Motor neuron (in vitro differentiated cells): ENCODE measurements at regions not wholly inside any gene's neighbourhood (a gene's known extent, or its start where the extent isn't known, plus 50 kb on each side); places are given as distances from the start of the nearest gene placed in this dataset.
A peak's percentile ranks its signal among the peaks of the same experiment; 100 is the strongest.
"Not testable (repeated sequence)": the region's sequence is repeated elsewhere in the genome, so short reads cannot be mapped to it uniquely, and the experiment has no call there.

Source experiments
- ATAC-seq, 8 experiments: fragments of 200-7000 bp; cut with Tn5 transposase; replicated peaks in 6 of 8; 2 replicates each; pipeline ENCODE4 v1.8.0; 2021; ENCODE audit warnings: mild to moderate bottlenecking in 8 of 8, moderate library complexity in 8 of 8
- H3K27ac ChIP-seq, 2 donors: fragments of 250-450 bp; sonication (Bioruptor Pico); 2 replicates each; pipeline ENCODE4 v1.9.0; 2021; ENCODE audit warnings: antibody characterized with exemption in 2 of 2, mild to moderate bottlenecking in 2 of 2, moderate library complexity in 1 of 2
- H3K4me1 ChIP-seq, 2 donors: fragments of 250-450 bp; sonication (Bioruptor Pico); replicated peaks in 1 of 2; 2 replicates each; pipeline ENCODE4 v1.6.1; 2021; ENCODE audit warnings: antibody characterized with exemption in 2 of 2, mild to moderate bottlenecking in 2 of 2, moderate library complexity in 1 of 2
- H3K4me3 ChIP-seq, 5 donors: fragments of 250-450 bp; sonication (Bioruptor Pico); 2 replicates each; pipeline ENCODE4 v1.9.0; 2021; ENCODE audit warnings: antibody characterized with exemption in 5 of 5, mild to moderate bottlenecking in 5 of 5, moderate library complexity in 4 of 5
- WGBS, 10 experiments: fragments of 450-650 bp; shearing (Covaris generic); methylation state at CpG; one replicate each; pipeline ENCODE4 v1.0.0; 2022; 5-methylcytosine and 5-hydroxymethylcytosine counted together
- in situ Hi-C, 9 experiments: fragments of 400-800 bp; cut with MboI; loops; one replicate each; pipeline ENCODE4 v1.15.0; 2021; ENCODE audit warnings: low sequenced_read_pairs in 9 of 9, low pct_unique_long_range_greater_than_20kb in 2 of 9; ENCODE audit not compliant: unreplicated experiment in 9 of 9

GRCh38 chr2:51268191-51268590, 236.3 kb upstream of the NRXN1 start:
- ATAC-seq: peak in 3 of 8 experiments; percentile 21 to 68 (median 25)
- H3K27ac ChIP-seq: no peak overlapping the region
- WGBS, 10 experiments: 0 to 45% (median 20%) methylated on average over 1 of the region's 1 CpG; no CpG with 5 or more reads in 6 of the 10 experiments
- H3K4me3 ChIP-seq: no peak overlapping the region
- no peaks in the 10 kb centered on the region for H3K4me1 ChIP-seq
- in situ Hi-C loops: no loop called here

- H3K4me1 ChIP-seq: no peaks in the 10 kb centered on the region
- WGBS, 10 experiments: 0 to 100% (median 62%) methylated on average over 1 to 2 of the region's 2 CpGs; no CpG with 5 or more reads in 2 of the 10 experiments
- no peak for ATAC-seq
- in situ Hi-C loops: no loop called here
- H3K27ac ChIP-seq: no peak overlapping the region
- no peak overlapping the region for H3K4me3 ChIP-seq
Observed at GRCh38 chr2:51265539-51265938, 233.6 kb upstream of the NRXN1 start.

DNA sequence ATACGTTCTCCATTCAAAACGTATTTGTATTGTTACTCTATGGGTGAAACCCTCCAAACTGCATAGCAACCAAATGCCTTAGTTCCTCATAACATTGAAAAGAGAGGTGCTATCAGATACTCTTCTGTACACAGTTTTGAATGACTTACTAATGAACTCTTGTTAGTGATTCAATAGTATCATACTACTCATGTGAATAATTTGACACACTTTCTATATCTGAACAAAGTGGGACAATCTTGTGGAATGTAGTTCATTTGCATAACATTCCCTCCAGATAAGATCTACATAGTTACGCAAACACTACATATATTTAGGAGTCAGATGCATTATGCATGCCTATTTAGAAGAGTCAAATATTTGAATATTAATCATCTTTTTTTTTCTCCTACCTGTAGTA, 232.0 kb upstream of the NRXN1 start:
- H3K27ac ChIP-seq: no peak overlapping the region
- peak in 3 of 8 experiments; percentile 26 to 88 (median 27) for ATAC-seq
- H3K4me3 ChIP-seq: no peak overlapping the region
- H3K4me1 ChIP-seq: peaks cover 0 to 2% of the 10 kb centered on the region in 2 donors
- in situ Hi-C loops: no loop called here
- WGBS, 10 experiments: 33 to 100% (median 63%) methylated on average over 1 to 3 of the region's 3 CpGs

DNA sequence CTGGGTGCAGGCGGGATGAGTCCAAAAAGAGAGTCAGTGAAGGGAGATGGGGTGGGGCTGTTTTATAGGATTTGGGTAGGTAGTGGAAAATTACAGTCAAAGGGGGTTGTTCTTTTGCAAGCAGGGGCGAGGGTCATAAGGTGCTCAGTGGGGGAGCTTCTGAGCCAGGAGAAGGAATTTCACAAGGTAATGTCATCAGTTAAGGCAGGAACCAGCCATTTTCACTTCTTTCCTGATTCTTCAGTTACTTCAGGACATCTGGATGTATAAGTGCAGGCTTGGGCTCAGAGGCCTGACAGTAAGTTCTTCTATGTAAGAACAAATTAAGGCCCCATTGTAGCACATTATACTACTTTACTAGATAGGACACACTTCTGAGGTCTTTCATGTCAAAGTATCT, 231.2 kb upstream of the NRXN1 start:
- WGBS, 10 experiments: 0 to 100% (median 86%) methylated on average over 1 to 2 of the region's 2 CpGs; no CpG with 5 or more reads in 5 of the 10 experiments
- in situ Hi-C loops, H3K27ac ChIP-seq, ATAC-seq, H3K4me3 ChIP-seq, H3K4me1 ChIP-seq: not testable (repeated sequence)

- no peak for ATAC-seq
- Histone ChIP-seq H3K27ac (no peak overlapping the region), H3K4me3 (no peak overlapping the region), H3K4me1 (peaks cover 0 to 2% of the 10 kb centered on the region in 2 donors)
- in situ Hi-C loops: no loop called here
- 7 to 95% (median 85%) methylated on average over 2 to 5 of the region's 5 CpGs for WGBS, 10 experiments
Observed at GRCh38 chr2:51258301-51258700, 226.4 kb upstream of the NRXN1 start.

DNA sequence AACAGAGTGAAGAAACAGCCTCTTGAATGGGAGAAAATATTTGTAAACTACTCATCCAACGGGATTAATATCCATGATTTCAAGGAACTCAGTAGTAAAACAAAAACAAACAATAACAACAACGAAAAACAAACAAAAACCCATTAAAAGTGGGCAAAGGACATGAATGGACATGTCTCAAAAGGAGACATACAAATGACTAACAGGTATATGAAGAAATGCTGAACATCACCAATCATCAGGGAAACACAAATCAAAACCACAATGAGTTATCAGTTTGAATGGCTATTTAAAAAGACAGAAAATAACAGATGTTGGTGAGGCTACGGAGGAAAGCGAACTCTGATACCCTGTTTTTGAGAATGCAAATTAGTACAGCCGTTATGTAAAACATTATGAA, 224.8 kb upstream of the NRXN1 start:
- WGBS, 10 experiments: 25 to 100% (median 75%) methylated on average over 1 to 5 of the region's 5 CpGs
- Histone ChIP-seq H3K27ac (no peak overlapping the region), H3K4me3 (no peak overlapping the region), H3K4me1 (peaks cover 0 to 2% of the 10 kb centered on the region in 2 donors)
- ATAC-seq: no peak
- in situ Hi-C loops: no loop called here

DNA sequence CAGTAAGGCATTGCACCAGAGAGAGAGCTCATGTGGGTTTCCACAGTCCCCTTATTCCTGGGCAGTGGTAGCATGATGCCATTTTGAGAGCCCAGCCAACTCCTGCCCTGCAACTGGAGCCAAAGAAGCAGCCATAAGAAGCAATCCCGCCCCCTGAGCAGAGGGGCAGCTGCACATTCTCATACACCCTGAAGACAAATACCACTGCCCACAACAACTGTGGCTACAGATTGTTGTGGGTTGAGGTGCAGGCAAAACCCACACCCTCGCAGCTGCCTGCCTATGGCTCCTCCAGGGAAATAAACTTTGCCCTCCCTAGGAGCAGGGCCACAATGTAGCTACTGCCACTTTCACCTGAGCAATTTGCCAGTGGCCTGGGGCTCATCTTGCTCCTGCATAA, 219.4 kb upstream of the NRXN1 start:
- 0 to 100% (median 46%) methylated on average over 1 to 2 of the region's 2 CpGs; no CpG with 5 or more reads in 6 of the 10 experiments for WGBS, 10 experiments
- Histone ChIP-seq H3K4me3 (no peak overlapping the region), H3K27ac (no peak overlapping the region), H3K4me1 (no peaks in the 10 kb centered on the region)
- in situ Hi-C loops: no loop called here
- no peak for ATAC-seq

GRCh38 chr2:51247252-51247805, 215.4 kb upstream of the NRXN1 start:
- Histone ChIP-seq H3K4me3 (no peak overlapping the region), H3K27ac (no peak overlapping the region), H3K4me1 (peaks cover 0 to 10% of the 10 kb centered on the region in 2 donors)
- WGBS, 10 experiments: 35 to 100% (median 90%) methylated on average over 1 to 7 of the region's 7 CpGs; no CpG with 5 or more reads in 1 of the 10 experiments
- ATAC-seq: no peak
- in situ Hi-C loops: no loop called here

DNA sequence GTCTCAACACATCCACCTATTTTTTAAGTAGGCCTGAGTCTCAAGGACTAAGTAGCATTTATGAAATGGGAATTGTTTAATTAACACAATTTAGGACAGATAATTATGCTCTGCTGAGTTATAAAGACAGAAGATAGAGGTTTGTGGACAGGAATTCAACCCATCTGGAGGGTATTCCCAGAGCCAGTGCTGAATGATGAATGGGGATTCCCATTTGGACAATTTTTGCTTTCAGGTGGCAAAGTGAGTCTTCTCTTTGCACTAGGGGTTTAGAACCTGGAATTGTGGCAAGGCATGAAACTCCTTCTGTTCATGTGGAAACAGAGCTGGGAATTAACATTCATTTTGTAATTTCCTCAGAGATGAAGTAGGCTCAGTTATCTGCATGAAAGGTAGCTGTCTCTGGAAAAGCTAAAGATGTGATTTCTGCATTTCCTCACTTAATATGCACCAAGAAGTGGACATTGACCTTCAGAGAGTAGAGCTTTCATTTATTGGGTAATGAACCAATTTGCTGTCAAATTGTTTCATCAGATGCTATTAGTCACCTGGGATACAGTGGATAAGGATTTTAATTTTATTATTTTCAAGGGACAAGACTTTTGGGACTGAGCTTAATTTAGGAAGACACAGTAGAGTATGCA, 212.1 kb upstream of the NRXN1 start:
- Histone ChIP-seq H3K4me1 (peaks cover 0 to 10% of the 10 kb centered on the region in 2 donors), H3K27ac (no peak overlapping the region), H3K4me3 (no peak overlapping the region)
- ATAC-seq: no peak
- in situ Hi-C loops: no loop called here

- H3K4me1 ChIP-seq: no peaks in the 10 kb centered on the region
- ATAC-seq: no peak
- no peak overlapping the region for H3K27ac ChIP-seq
- in situ Hi-C loops: no loop called here
- H3K4me3 ChIP-seq: no peak overlapping the region
Observed at GRCh38 chr2:51237626-51238271, 205.8 kb upstream of the NRXN1 start.

- Histone ChIP-seq H3K4me1 (no peaks in the 10 kb centered on the region), H3K4me3 (no peak overlapping the region), H3K27ac (no peak overlapping the region)
- WGBS, 10 experiments: 43 to 100% (median 68%) methylated on average over 1 of the region's 1 CpG; no CpG with 5 or more reads in 4 of the 10 experiments
- in situ Hi-C loops: no loop called here
- no peak for ATAC-seq
Observed at GRCh38 chr2:51232027-51232426, 200.1 kb upstream of the NRXN1 start.

DNA sequence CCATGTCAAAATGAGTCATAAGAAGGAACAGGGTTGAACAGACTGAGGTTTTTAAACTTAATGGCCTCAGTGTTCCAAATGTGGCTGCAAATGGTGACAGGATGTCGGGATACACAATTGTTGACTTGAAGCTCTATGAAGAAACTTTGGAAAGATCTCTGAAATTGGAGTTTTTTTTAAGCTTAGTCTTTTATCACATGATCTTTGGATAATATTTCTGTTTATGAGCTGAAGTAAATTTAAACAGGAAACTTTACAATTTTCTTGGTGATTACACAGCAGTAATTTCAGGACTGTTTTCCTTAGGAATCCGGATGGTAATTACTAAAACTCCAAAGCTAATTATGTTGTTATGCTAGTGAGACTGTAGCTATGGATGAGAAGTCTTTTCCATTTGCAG, 199.1 kb upstream of the NRXN1 start:
- in situ Hi-C loops: no loop called here
- WGBS, 10 experiments: 8 to 100% (median 80%) methylated on average over 1 to 2 of the region's 2 CpGs; no CpG with 5 or more reads in 1 of the 10 experiments
- no peaks in the 10 kb centered on the region for H3K4me1 ChIP-seq
- H3K4me3 ChIP-seq: no peak overlapping the region
- H3K27ac ChIP-seq: no peak overlapping the region
- ATAC-seq: no peak

DNA sequence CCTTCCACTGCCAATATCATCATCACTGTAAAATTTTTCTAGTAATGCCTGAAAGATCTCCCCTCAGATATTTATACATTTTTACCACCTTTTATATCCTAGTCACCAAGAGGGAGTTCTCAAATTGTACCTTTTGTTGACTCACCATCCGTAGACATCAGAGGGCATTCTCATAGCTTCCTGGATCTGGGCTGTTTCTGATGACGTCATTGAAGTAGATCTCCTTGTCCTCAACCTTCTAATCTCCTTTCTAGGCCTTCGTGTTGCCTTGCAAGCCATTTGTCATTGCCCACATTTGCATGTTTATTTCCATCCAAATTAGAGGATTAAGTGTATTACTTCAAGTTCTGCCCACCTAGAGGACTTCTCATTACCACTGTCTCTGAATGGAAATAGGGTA, 193.4 kb upstream of the NRXN1 start:
- in situ Hi-C loops: no loop called here
- Histone ChIP-seq H3K27ac (no peak overlapping the region), H3K4me1 (no peaks in the 10 kb centered on the region), H3K4me3 (no peak overlapping the region)
- ATAC-seq: no peak
- WGBS, 10 experiments: 0 to 100% (median 73%) methylated on average over 1 to 3 of the region's 3 CpGs; no CpG with 5 or more reads in 2 of the 10 experiments

GRCh38 chr2:51224790-51225189, 192.9 kb upstream of the NRXN1 start:
- Histone ChIP-seq H3K4me3 (no peak overlapping the region), H3K4me1 (no peaks in the 10 kb centered on the region), H3K27ac (no peak overlapping the region)
- in situ Hi-C loops: no loop called here
- ATAC-seq: no peak
